ENCODE measurements at regions not wholly inside any gene's neighbourhood (a gene's known extent, or its start where the extent isn't known, plus 50 kb on each side); places are given as distances from the start of the nearest gene placed in this dataset.

- no peaks in the 10 kb centered on the region for H3K27me3 ChIP-seq (ENCODE audit: control insufficient read depth in 5 of 5, insufficient read depth in 4 of 5, low read length in 5 of 5)
- H3K36me3 ChIP-seq (ENCODE audit: control insufficient read depth in 5 of 5, insufficient read depth in 5 of 5, low read length in 5 of 5) = no peaks in the 10 kb centered on the region
- no peaks in the 10 kb centered on the region for H3K9me3 ChIP-seq (ENCODE audit: control insufficient read depth in 5 of 5, low read length in 5 of 5)
- no peaks in the 10 kb centered on the region for H3K4me1 ChIP-seq (ENCODE audit: control insufficient read depth in 5 of 5, insufficient read depth in 5 of 5, low read length in 5 of 5)
- H3K9ac ChIP-seq (ENCODE audit: low read length in 5 of 5) = no peak overlapping the region
- no peak overlapping the region for H3K27ac ChIP-seq (ENCODE audit: low read depth, low read length)
- H3K4me3 ChIP-seq (ENCODE audit: low read depth in 1 of 5, low read length in 5 of 5) = no peak overlapping the region
Measured at GRCh38 chr4:27568236-27568951, 707.8 kb downstream of the STIM2 start.

- Histone ChIP-seq H3K36me3 (ENCODE audit: control insufficient read depth in 5 of 5, insufficient read depth in 5 of 5, low read length in 5 of 5) (no peaks in the 10 kb centered on the region), H3K27ac (ENCODE audit: low read depth, low read length) (no peak overlapping the region), H3K4me1 (ENCODE audit: control insufficient read depth in 5 of 5, insufficient read depth in 5 of 5, low read length in 5 of 5) (no peaks in the 10 kb centered on the region), H3K27me3 (ENCODE audit: control insufficient read depth in 5 of 5, insufficient read depth in 4 of 5, low read length in 5 of 5) (no peaks in the 10 kb centered on the region), H3K9me3 (ENCODE audit: control insufficient read depth in 5 of 5, low read length in 5 of 5) (no peaks in the 10 kb centered on the region), H3K9ac (ENCODE audit: low read length in 5 of 5) (no peak overlapping the region), H3K4me3 (ENCODE audit: low read depth in 1 of 5, low read length in 5 of 5) (no peak overlapping the region)
Measured at GRCh38 chr4:27568952-27569319, 708.3 kb downstream of the STIM2 start.

GRCh38 chr4:27574743-27575142, 714.1 kb downstream of the STIM2 start:
- no peaks in the 10 kb centered on the region for H3K27me3 ChIP-seq (ENCODE audit: control insufficient read depth in 5 of 5, insufficient read depth in 4 of 5, low read length in 5 of 5)
- H3K27ac ChIP-seq (ENCODE audit: low read depth, low read length) = no peak overlapping the region
- H3K4me3 ChIP-seq (ENCODE audit: low read depth in 1 of 5, low read length in 5 of 5) = no peak overlapping the region
- no peaks in the 10 kb centered on the region for H3K4me1 ChIP-seq (ENCODE audit: control insufficient read depth in 5 of 5, insufficient read depth in 5 of 5, low read length in 5 of 5)
- peaks cover 0 to 3% (median 0%) of the 10 kb centered on the region in 5 donors for H3K9me3 ChIP-seq (ENCODE audit: control insufficient read depth in 5 of 5, low read length in 5 of 5)
- no peak overlapping the region for H3K9ac ChIP-seq (ENCODE audit: low read length in 5 of 5)
- no peaks in the 10 kb centered on the region for H3K36me3 ChIP-seq (ENCODE audit: control insufficient read depth in 5 of 5, insufficient read depth in 5 of 5, low read length in 5 of 5)

GRCh38 chr4:27577951-27578350, 717.3 kb downstream of the STIM2 start:
- Histone ChIP-seq H3K4me3 (ENCODE audit: low read depth in 1 of 5, low read length in 5 of 5) (no peak overlapping the region), H3K36me3 (ENCODE audit: control insufficient read depth in 5 of 5, insufficient read depth in 5 of 5, low read length in 5 of 5) (no peaks in the 10 kb centered on the region), H3K9me3 (ENCODE audit: control insufficient read depth in 5 of 5, low read length in 5 of 5) (peaks cover 0 to 3% (median 0%) of the 10 kb centered on the region in 5 donors), H3K4me1 (ENCODE audit: control insufficient read depth in 5 of 5, insufficient read depth in 5 of 5, low read length in 5 of 5) (no peaks in the 10 kb centered on the region), H3K9ac (ENCODE audit: low read length in 5 of 5) (no peak overlapping the region), H3K27me3 (ENCODE audit: control insufficient read depth in 5 of 5, insufficient read depth in 4 of 5, low read length in 5 of 5) (no peaks in the 10 kb centered on the region), H3K27ac (ENCODE audit: low read depth, low read length) (no peak overlapping the region)

GRCh38 chr4:27592738-27593137, 732.1 kb downstream of the STIM2 start:
- H3K4me1 ChIP-seq (ENCODE audit: control insufficient read depth in 5 of 5, insufficient read depth in 5 of 5, low read length in 5 of 5) = no peaks in the 10 kb centered on the region

GRCh38 chr4:27594922-27595321, 734.3 kb downstream of the STIM2 start:
- Histone ChIP-seq H3K27me3 (ENCODE audit: control insufficient read depth in 5 of 5, insufficient read depth in 4 of 5, low read length in 5 of 5) (no peaks in the 10 kb centered on the region), H3K9ac (ENCODE audit: low read length in 5 of 5) (no peak overlapping the region), H3K9me3 (ENCODE audit: control insufficient read depth in 5 of 5, low read length in 5 of 5) (no peaks in the 10 kb centered on the region), H3K4me1 (ENCODE audit: control insufficient read depth in 5 of 5, insufficient read depth in 5 of 5, low read length in 5 of 5) (no peaks in the 10 kb centered on the region), H3K36me3 (ENCODE audit: control insufficient read depth in 5 of 5, insufficient read depth in 5 of 5, low read length in 5 of 5) (no peaks in the 10 kb centered on the region), H3K27ac (ENCODE audit: low read depth, low read length) (no peak overlapping the region), H3K4me3 (ENCODE audit: low read depth in 1 of 5, low read length in 5 of 5) (no peak overlapping the region)

More at GRCh38 chr4:27592738-27593137, 732.1 kb downstream of the STIM2 start:
- Histone ChIP-seq H3K9me3 (ENCODE audit: control insufficient read depth in 5 of 5, low read length in 5 of 5) (no peaks in the 10 kb centered on the region), H3K27ac (ENCODE audit: low read depth, low read length) (no peak overlapping the region), H3K27me3 (ENCODE audit: control insufficient read depth in 5 of 5, insufficient read depth in 4 of 5, low read length in 5 of 5) (no peaks in the 10 kb centered on the region), H3K9ac (ENCODE audit: low read length in 5 of 5) (no peak overlapping the region), H3K36me3 (ENCODE audit: control insufficient read depth in 5 of 5, insufficient read depth in 5 of 5, low read length in 5 of 5) (no peaks in the 10 kb centered on the region), H3K4me3 (ENCODE audit: low read depth in 1 of 5, low read length in 5 of 5) (no peak overlapping the region)

GRCh38 chr4:27595571-27596360, 735.1 kb downstream of the STIM2 start:
- Histone ChIP-seq H3K9me3 (ENCODE audit: control insufficient read depth in 5 of 5, low read length in 5 of 5) (no peaks in the 10 kb centered on the region), H3K4me3 (ENCODE audit: low read depth in 1 of 5, low read length in 5 of 5) (no peak overlapping the region), H3K4me1 (ENCODE audit: control insufficient read depth in 5 of 5, insufficient read depth in 5 of 5, low read length in 5 of 5) (no peaks in the 10 kb centered on the region), H3K9ac (ENCODE audit: low read length in 5 of 5) (no peak overlapping the region), H3K27me3 (ENCODE audit: control insufficient read depth in 5 of 5, insufficient read depth in 4 of 5, low read length in 5 of 5) (no peaks in the 10 kb centered on the region), H3K27ac (ENCODE audit: low read depth, low read length) (no peak overlapping the region), H3K36me3 (ENCODE audit: control insufficient read depth in 5 of 5, insufficient read depth in 5 of 5, low read length in 5 of 5) (no peaks in the 10 kb centered on the region)

- Histone ChIP-seq H3K9ac (ENCODE audit: low read length in 5 of 5) (no peak overlapping the region), H3K4me3 (ENCODE audit: low read depth in 1 of 5, low read length in 5 of 5) (no peak overlapping the region), H3K36me3 (ENCODE audit: control insufficient read depth in 5 of 5, insufficient read depth in 5 of 5, low read length in 5 of 5) (no peaks in the 10 kb centered on the region), H3K27ac (ENCODE audit: low read depth, low read length) (no peak overlapping the region), H3K9me3 (ENCODE audit: control insufficient read depth in 5 of 5, low read length in 5 of 5) (no peaks in the 10 kb centered on the region), H3K4me1 (ENCODE audit: control insufficient read depth in 5 of 5, insufficient read depth in 5 of 5, low read length in 5 of 5) (no peaks in the 10 kb centered on the region), H3K27me3 (ENCODE audit: control insufficient read depth in 5 of 5, insufficient read depth in 4 of 5, low read length in 5 of 5) (no peaks in the 10 kb centered on the region)
Measured at GRCh38 chr4:27602172-27602571, 741.5 kb downstream of the STIM2 start.

GRCh38 chr4:27604692-27605091, 744.1 kb downstream of the STIM2 start:
- no peaks in the 10 kb centered on the region for H3K4me1 ChIP-seq (ENCODE audit: control insufficient read depth in 5 of 5, insufficient read depth in 5 of 5, low read length in 5 of 5)
- H3K36me3 ChIP-seq (ENCODE audit: control insufficient read depth in 5 of 5, insufficient read depth in 5 of 5, low read length in 5 of 5) = no peaks in the 10 kb centered on the region
- no peak overlapping the region for H3K4me3 ChIP-seq (ENCODE audit: low read depth in 1 of 5, low read length in 5 of 5)
- peaks cover 0 to 9% (median 2%) of the 10 kb centered on the region in 5 donors for H3K9me3 ChIP-seq (ENCODE audit: control insufficient read depth in 5 of 5, low read length in 5 of 5)
- no peak overlapping the region for H3K9ac ChIP-seq (ENCODE audit: low read length in 5 of 5)
- H3K27ac ChIP-seq (ENCODE audit: low read depth, low read length) = no peak overlapping the region
- no peaks in the 10 kb centered on the region for H3K27me3 ChIP-seq (ENCODE audit: control insufficient read depth in 5 of 5, insufficient read depth in 4 of 5, low read length in 5 of 5)

- Histone ChIP-seq H3K4me1 (ENCODE audit: control insufficient read depth in 5 of 5, insufficient read depth in 5 of 5, low read length in 5 of 5) (no peaks in the 10 kb centered on the region), H3K9me3 (ENCODE audit: control insufficient read depth in 5 of 5, low read length in 5 of 5) (no peaks in the 10 kb centered on the region), H3K27me3 (ENCODE audit: control insufficient read depth in 5 of 5, insufficient read depth in 4 of 5, low read length in 5 of 5) (no peaks in the 10 kb centered on the region), H3K27ac (ENCODE audit: low read depth, low read length) (no peak overlapping the region), H3K36me3 (ENCODE audit: control insufficient read depth in 5 of 5, insufficient read depth in 5 of 5, low read length in 5 of 5) (no peaks in the 10 kb centered on the region), H3K9ac (ENCODE audit: low read length in 5 of 5) (no peak overlapping the region), H3K4me3 (ENCODE audit: low read depth in 1 of 5, low read length in 5 of 5) (no peak overlapping the region)
Measured at GRCh38 chr4:27616166-27616565, 755.5 kb downstream of the STIM2 start.
